ENCODE measurements at regions not wholly inside any gene's neighbourhood (a gene's known extent, or its start where the extent isn't known, plus 50 kb on each side); places are given as distances from the start of the nearest gene placed in this dataset.

- no peak for TF ChIP-seq EZH2 (IDR thresholded peaks at IDR 0.05; ENCODE audit: borderline replicate concordance, insufficient read depth, low read depth, low read length, poor library complexity, severe bottlenecking)
- POLR2A ChIA-PET, result no interaction called here
- Histone ChIP-seq H2AFZ (ENCODE audit: insufficient read depth, low read depth, low read length, poor library complexity, severe bottlenecking) (no peak overlapping the region), H3K4me3 (ENCODE audit: control extremely low read depth in 1 of 5, extremely low read depth in 1 of 5, insufficient read depth in 1 of 5, low read depth in 2 of 5, low read length in 4 of 5) (no peak overlapping the region), H3K9ac (ENCODE audit: low read length) (no peak overlapping the region), H3K36me3 (replicated peaks in 1 of 2; ENCODE audit: control extremely low read depth in 1 of 2, control insufficient read depth in 1 of 2, extremely low read depth in 1 of 2, insufficient read depth in 2 of 2, low read length in 1 of 2) (no peaks in the 10 kb centered on the region), H4K20me1 (ENCODE audit: control insufficient read depth, insufficient read depth, low read length, poor library complexity, severe bottlenecking) (no peaks in the 10 kb centered on the region), H3K4me1 (ENCODE audit: control insufficient read depth in 2 of 2, insufficient read depth in 2 of 2, low read length in 2 of 2) (no peaks in the 10 kb centered on the region), H3K79me2 (ENCODE audit: control insufficient read depth, insufficient read depth, low read length) (no peaks in the 10 kb centered on the region), H3K4me2 (replicated peaks; ENCODE audit: low read depth, low read length, poor library complexity, severe bottlenecking) (no peak overlapping the region), H3K9me3 (ENCODE audit: control extremely low read depth in 1 of 3, control insufficient read depth in 2 of 3, insufficient read depth in 1 of 3, low read length in 2 of 3) (peaks cover 0 to 3% (median 0%) of the 10 kb centered on the region in 3 donors), H3K27me3 (replicated peaks in 1 of 4; ENCODE audit: control extremely low read depth in 1 of 4, control insufficient read depth in 3 of 4, insufficient read depth in 4 of 4, low read length in 3 of 4) (no peaks in the 10 kb centered on the region), H3K27ac (ENCODE audit: low read length in 2 of 2) (no peak overlapping the region)
- Mint-ChIP-seq H3K4me3 (no peak overlapping the region), H3K27ac (no peak overlapping the region), H3K27me3 (peaks cover 3% of the 10 kb centered on the region), H3K4me1 (no peaks in the 10 kb centered on the region), H3K9me3 (ENCODE audit: insufficient read depth) (no peaks in the 10 kb centered on the region)
- ATAC-seq (ENCODE audit: low read depth), result no peak
- no CpG with 5 or more reads among the region's 2 CpGs for WGBS (ENCODE audit: insufficient coverage)
- CTCF ChIA-PET, result no interaction called here
- no peak for DNase-seq
- intact Hi-C loops (cut with micrococcal nuclease), result no loop called here
These were observed 127.3 kb upstream of the KLF3 start for GRCh38 chr4:38536716-38537115.

GRCh38 chr4:38537666-38538065 is 126.3 kb upstream of the KLF3 start:
- Histone ChIP-seq H4K20me1 (ENCODE audit: control insufficient read depth, insufficient read depth, low read length, poor library complexity, severe bottlenecking) (no peaks in the 10 kb centered on the region), H3K27ac (ENCODE audit: low read length in 2 of 2) (no peak overlapping the region), H3K4me2 (replicated peaks; ENCODE audit: low read depth, low read length, poor library complexity, severe bottlenecking) (no peak overlapping the region), H3K27me3 (replicated peaks in 1 of 4; ENCODE audit: control extremely low read depth in 1 of 4, control insufficient read depth in 3 of 4, insufficient read depth in 4 of 4, low read length in 3 of 4) (no peaks in the 10 kb centered on the region), H2AFZ (ENCODE audit: insufficient read depth, low read depth, low read length, poor library complexity, severe bottlenecking) (no peak overlapping the region), H3K9ac (ENCODE audit: low read length) (no peak overlapping the region), H3K36me3 (replicated peaks in 1 of 2; ENCODE audit: control extremely low read depth in 1 of 2, control insufficient read depth in 1 of 2, extremely low read depth in 1 of 2, insufficient read depth in 2 of 2, low read length in 1 of 2) (no peaks in the 10 kb centered on the region), H3K4me1 (ENCODE audit: control insufficient read depth in 2 of 2, insufficient read depth in 2 of 2, low read length in 2 of 2) (no peaks in the 10 kb centered on the region), H3K9me3 (ENCODE audit: control extremely low read depth in 1 of 3, control insufficient read depth in 2 of 3, insufficient read depth in 1 of 3, low read length in 2 of 3) (peaks cover 0 to 3% (median 0%) of the 10 kb centered on the region in 3 donors), H3K79me2 (ENCODE audit: control insufficient read depth, insufficient read depth, low read length) (no peaks in the 10 kb centered on the region), H3K4me3 (ENCODE audit: control extremely low read depth in 1 of 5, extremely low read depth in 1 of 5, insufficient read depth in 1 of 5, low read depth in 2 of 5, low read length in 4 of 5) (no peak overlapping the region)
- DNase-seq (no peak), ATAC-seq (ENCODE audit: low read depth) (no peak)
- peaks cover 3% of the 10 kb centered on the region for H3K27me3 Mint-ChIP-seq
- no peak overlapping the region for H3K27ac Mint-ChIP-seq
- ChIA-PET CTCF (interaction anchor here (0.6 to 1.1 kb wide), 2 partner anchors 113 to 138 kb away, joined by 3 read pairs; no protein-coding TSS in a partner anchor), POLR2A (no interaction called here)
- H3K4me1 Mint-ChIP-seq, result no peaks in the 10 kb centered on the region
- H3K4me3 Mint-ChIP-seq, result no peak overlapping the region
- intact Hi-C loops (cut with micrococcal nuclease), result no loop called here
- WGBS (ENCODE audit: insufficient coverage), result no CpG with 5 or more reads among the region's 1 CpG
- H3K9me3 Mint-ChIP-seq (ENCODE audit: insufficient read depth), result no peaks in the 10 kb centered on the region
- TF ChIP-seq EZH2 (IDR thresholded peaks at IDR 0.05; ENCODE audit: borderline replicate concordance, insufficient read depth, low read depth, low read length, poor library complexity, severe bottlenecking), result no peak

All from B cell (primary cell).